NCI-H69 (cell line): ENCODE measurements at regions not wholly inside any gene's neighbourhood (a gene's known extent, or its start where the extent isn't known, plus 50 kb on each side); places are given as distances from the start of the nearest gene placed in this dataset.
"Not testable (repeated sequence)": the region's sequence is repeated elsewhere in the genome, so short reads cannot be mapped to it uniquely, and the experiment has no call there.

Source experiments
- DNase-seq: peaks from one replicate; lab custom pipeline; 2025; lab: John Stamatoyannopoulos, UW

GRCh38 chr3:78314327-78314726, 1274.4 kb downstream of the ROBO2 start:
- DNase-seq = peak; percentile 67

GRCh38 chr3:78317774-78318173, 1277.9 kb downstream of the ROBO2 start:
- DNase-seq = no peak

- peak; percentile 95 for DNase-seq
These were observed 1282.9 kb downstream of the ROBO2 start for GRCh38 chr3:78322780-78323179.

GRCh38 chr3:78337801-78338211, 1297.9 kb downstream of the ROBO2 start:
- DNase-seq = no peak

- no peak for DNase-seq
These were observed 1298.5 kb downstream of the ROBO2 start for GRCh38 chr3:78338405-78338804.

- no peak for DNase-seq
These were observed 1303.3 kb downstream of the ROBO2 start for GRCh38 chr3:78343221-78343620.

- DNase-seq = not testable (repeated sequence)
These were observed 1304.4 kb downstream of the ROBO2 start for GRCh38 chr3:78344267-78344666.

GRCh38 chr3:78344918-78345317, 1305.0 kb downstream of the ROBO2 start:
- DNase-seq = no peak

GRCh38 chr3:78347176-78347575, 1307.3 kb downstream of the ROBO2 start:
- no peak for DNase-seq

GRCh38 chr3:78348664-78349063, 1308.8 kb downstream of the ROBO2 start:
- no peak for DNase-seq

GRCh38 chr3:78349571-78349970, 1309.7 kb downstream of the ROBO2 start:
- no peak for DNase-seq

- no peak for DNase-seq
These were observed 1311.4 kb downstream of the ROBO2 start for GRCh38 chr3:78351334-78351733.

GRCh38 chr3:78353231-78353630, 1313.3 kb downstream of the ROBO2 start:
- no peak for DNase-seq

- no peak for DNase-seq
These were observed 1321.0 kb downstream of the ROBO2 start for GRCh38 chr3:78360849-78361248.

GRCh38 chr3:78368636-78369345, 1328.9 kb downstream of the ROBO2 start:
- DNase-seq = peak; percentile 73

- DNase-seq = no peak
These were observed 1350.3 kb downstream of the ROBO2 start for GRCh38 chr3:78390221-78390620.

GRCh38 chr3:78398401-78398800, 1358.5 kb downstream of the ROBO2 start:
- no peak for DNase-seq

GRCh38 chr3:78402720-78403119, 1362.8 kb downstream of the ROBO2 start:
- DNase-seq = peak; percentile 65

GRCh38 chr3:78405745-78406144, 1362.1 kb downstream of the ROBO1 start:
- DNase-seq = no peak

- no peak for DNase-seq
These were observed 1361.4 kb downstream of the ROBO1 start for GRCh38 chr3:78406396-78406795.

- no peak for DNase-seq
These were observed 1357.7 kb downstream of the ROBO1 start for GRCh38 chr3:78410077-78410476.

GRCh38 chr3:78414261-78414660, 1353.5 kb downstream of the ROBO1 start:
- peak; percentile 40 for DNase-seq

GRCh38 chr3:78420611-78421010, 1347.2 kb downstream of the ROBO1 start:
- DNase-seq = no peak

- DNase-seq = no peak
These were observed 1346.4 kb downstream of the ROBO1 start for GRCh38 chr3:78421247-78421966.
